Neural progenitor cell (in vitro differentiated cells): ENCODE measurements at regions not wholly inside any gene's neighbourhood (a gene's known extent, or its start where the extent isn't known, plus 50 kb on each side); places are given as distances from the start of the nearest gene placed in this dataset.

Source experiments
- DNase-seq: peaks from one replicate; pipeline ENCODE4 v3.0.0-alpha.2; 2016; ENCODE audit warnings: low spot score
- H2AFZ ChIP-seq: fragments of 200-600 bp; sonication (generic); replicated peaks from 2 replicates; pipeline ENCODE4 v1.6.1; 2016; ENCODE audit warnings: antibody characterized with exemption
- H3F3A ChIP-seq: fragments of 200-600 bp; sonication (generic); 2 replicates; pipeline ENCODE4 v1.6.1; 2016; ENCODE audit warnings: antibody characterized with exemption, low read depth
- H3K27ac ChIP-seq: fragments of 200-600 bp; sonication (generic); 2 replicates; pipeline ENCODE4 v1.5.1; 2016; ENCODE audit warnings: mild to moderate bottlenecking
- H3K27me3 ChIP-seq: fragments of 200-600 bp; sonication (generic); 2 replicates; pipeline ENCODE4 v1.6.1; 2016; ENCODE audit warnings: mild to moderate bottlenecking, moderate library complexity
- H3K36me3 ChIP-seq: fragments of 200-600 bp; sonication (generic); 2 replicates; pipeline ENCODE4 v1.5.1; 2016
- H3K4me1 ChIP-seq: fragments of 200-600 bp; sonication (generic); 2 replicates; pipeline ENCODE4 v1.6.1; 2016; ENCODE audit warnings: mixed run types
- H3K4me2 ChIP-seq: fragments of 200-600 bp; sonication (generic); 2 replicates; pipeline ENCODE4 v1.6.1; 2016
- H3K4me3 ChIP-seq: fragments of 200-600 bp; sonication (generic); 2 replicates; pipeline ENCODE4 v1.5.1; 2016
- H3K79me2 ChIP-seq: fragments of 200-600 bp; sonication (generic); 2 replicates; pipeline ENCODE4 v1.6.1; 2016; ENCODE audit warnings: low read depth
- H3K9ac ChIP-seq: fragments of 200-600 bp; sonication (generic); 2 replicates; pipeline ENCODE4 v1.6.1; 2016
- H3K9me3 ChIP-seq: fragments of 200-600 bp; sonication (generic); 2 replicates; pipeline ENCODE4 v1.5.1; 2016; ENCODE audit warnings: low read depth
- H4K20me1 ChIP-seq: fragments of 200-600 bp; sonication (generic); 2 replicates; pipeline ENCODE4 v1.6.1; 2016; ENCODE audit warnings: low read depth
- H3K27ac Mint-ChIP-seq: 3 replicates; pipeline ENCODE4 v1.8.0; 2021; ENCODE audit warnings: mixed read lengths
- H3K27me3 Mint-ChIP-seq: 2 replicates; pipeline ENCODE4 v1.8.0; 2022; ENCODE audit warnings: low read depth, mild to moderate bottlenecking, inconsistent platforms, moderate library complexity, mixed read lengths; ENCODE audit not compliant: insufficient read depth
- H3K36me3 Mint-ChIP-seq: 3 replicates; pipeline ENCODE4 v1.8.0; 2021; ENCODE audit warnings: mixed read lengths
- H3K4me1 Mint-ChIP-seq: 3 replicates; pipeline ENCODE4 v1.8.0; 2021; ENCODE audit warnings: mixed read lengths
- H3K4me3 Mint-ChIP-seq: 3 replicates; pipeline ENCODE4 v1.8.0; 2021; ENCODE audit warnings: mild to moderate bottlenecking, moderate library complexity, mixed read lengths
- H3K9me3 Mint-ChIP-seq: 3 replicates; pipeline ENCODE4 v1.8.0; 2020; ENCODE audit warnings: mixed read lengths
- CTCF ChIP-seq: fragments of 200-600 bp; sonication (generic); IDR thresholded peaks from 2 replicates; pipeline ENCODE4 v1.5.1; 2017; ENCODE audit warnings: antibody characterized with exemption, mild to moderate bottlenecking
- EZH2 ChIP-seq: fragments of 200-600 bp; sonication (generic); IDR thresholded peaks from 2 replicates; pipeline ENCODE4 v1.6.1; 2017; ENCODE audit warnings: antibody characterized with exemption, mild to moderate bottlenecking, moderate library complexity
- EZH2phosphoT487 ChIP-seq: fragments of 200-600 bp; sonication (generic); IDR thresholded peaks from 2 replicates; pipeline ENCODE4 v1.6.1; 2017; ENCODE audit warnings: antibody characterized with exemption

- Histone ChIP-seq H3K4me1 (no peaks in the 10 kb centered on the region), H3K9ac (no peak overlapping the region), H3K27me3 (no peaks in the 10 kb centered on the region), H3K36me3 (no peaks in the 10 kb centered on the region), H3K4me2 (no peak overlapping the region), H3K27ac (no peak overlapping the region), H2AFZ (no peak overlapping the region), H3F3A (no peaks in the 10 kb centered on the region), H3K79me2 (no peaks in the 10 kb centered on the region), H3K9me3 (no peaks in the 10 kb centered on the region), H3K4me3 (no peak overlapping the region), H4K20me1 (no peaks in the 10 kb centered on the region)
- TF ChIP-seq EZH2phosphoT487 (no peak), CTCF (no peak)
- no peak overlapping the region for H3K4me3 Mint-ChIP-seq
- H3K4me1 Mint-ChIP-seq: peaks cover 6% of the 10 kb centered on the region
- no peaks in the 10 kb centered on the region for H3K9me3 Mint-ChIP-seq
- peaks cover 2% of the 10 kb centered on the region for H3K27me3 Mint-ChIP-seq
- H3K27ac Mint-ChIP-seq: no peak overlapping the region
- no peaks in the 10 kb centered on the region for H3K36me3 Mint-ChIP-seq
- no peak for DNase-seq
Measured at GRCh38 chr2:217727801-217728200, 275.0 kb downstream of the TNS1 start.

DNA sequence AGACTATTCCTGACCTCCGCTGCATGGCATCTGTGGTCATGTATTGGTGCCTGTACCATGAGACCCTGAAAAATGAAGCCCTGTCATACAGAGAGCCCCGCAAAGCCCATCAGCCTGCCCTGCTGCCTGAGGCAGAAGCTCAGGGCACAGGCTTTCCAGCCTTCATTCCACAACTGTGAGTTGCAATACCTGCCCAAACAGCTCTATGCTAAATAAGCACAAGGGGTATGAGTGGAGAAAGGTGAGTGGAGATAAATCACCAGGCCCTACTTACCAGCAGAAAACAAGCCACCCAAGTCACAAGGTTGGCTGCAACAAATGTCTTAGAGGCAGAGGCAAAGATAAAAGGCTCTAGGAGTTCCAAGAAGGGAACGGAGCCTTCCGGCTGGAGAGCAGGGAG is 277.4 kb downstream of the TNS1 start:
- no peaks in the 10 kb centered on the region for H4K20me1 ChIP-seq
- no peaks in the 10 kb centered on the region for H3F3A ChIP-seq
- Mint-ChIP-seq H3K4me3 (no peak overlapping the region), H3K9me3 (no peaks in the 10 kb centered on the region), H3K27me3 (peaks cover 2% of the 10 kb centered on the region), H3K36me3 (no peaks in the 10 kb centered on the region), H3K4me1 (peaks cover 6% of the 10 kb centered on the region), H3K27ac (no peak overlapping the region)
- TF ChIP-seq CTCF (no peak), EZH2 (no peak), EZH2phosphoT487 (no peak)
- no peak overlapping the region for H3K9ac ChIP-seq
- H3K27ac ChIP-seq: no peak overlapping the region
- no peak overlapping the region for H3K4me2 ChIP-seq
- H3K9me3 ChIP-seq: no peaks in the 10 kb centered on the region
- DNase-seq: no peak
- H3K4me3 ChIP-seq: no peak overlapping the region
- no peaks in the 10 kb centered on the region for H3K79me2 ChIP-seq
- no peaks in the 10 kb centered on the region for H3K4me1 ChIP-seq
- no peaks in the 10 kb centered on the region for H3K27me3 ChIP-seq
- H3K36me3 ChIP-seq: peaks cover 3% of the 10 kb centered on the region
- no peak overlapping the region for H2AFZ ChIP-seq

GRCh38 chr2:217724471-217724870 is 278.3 kb downstream of the TNS1 start:
- H3K9me3 ChIP-seq: no peaks in the 10 kb centered on the region
- H3K9ac ChIP-seq: no peak overlapping the region
- no peak overlapping the region for H3K27ac ChIP-seq
- no peak overlapping the region for H3K4me2 ChIP-seq
- Mint-ChIP-seq H3K27me3 (peaks cover 2% of the 10 kb centered on the region), H3K27ac (no peak overlapping the region), H3K4me3 (no peak overlapping the region), H3K4me1 (peaks cover 1% of the 10 kb centered on the region), H3K36me3 (no peaks in the 10 kb centered on the region), H3K9me3 (no peaks in the 10 kb centered on the region)
- H2AFZ ChIP-seq: no peak overlapping the region
- peaks cover 3% of the 10 kb centered on the region for H3K36me3 ChIP-seq
- H3K27me3 ChIP-seq: no peaks in the 10 kb centered on the region
- no peaks in the 10 kb centered on the region for H3K79me2 ChIP-seq
- no peak for DNase-seq
- no peak overlapping the region for H3K4me3 ChIP-seq
- no peak for TF ChIP-seq CTCF
- no peak for TF ChIP-seq EZH2phosphoT487
- no peak for TF ChIP-seq EZH2
- H4K20me1 ChIP-seq: no peaks in the 10 kb centered on the region
- H3F3A ChIP-seq: no peaks in the 10 kb centered on the region
- H3K4me1 ChIP-seq: no peaks in the 10 kb centered on the region

- H3K4me1 ChIP-seq: no peaks in the 10 kb centered on the region
- H3K9me3 ChIP-seq: no peaks in the 10 kb centered on the region
- Mint-ChIP-seq H3K27me3 (no peaks in the 10 kb centered on the region), H3K9me3 (no peaks in the 10 kb centered on the region), H3K4me3 (no peak overlapping the region), H3K36me3 (no peaks in the 10 kb centered on the region), H3K27ac (no peak overlapping the region), H3K4me1 (no peaks in the 10 kb centered on the region)
- no peaks in the 10 kb centered on the region for H4K20me1 ChIP-seq
- H3K9ac ChIP-seq: no peak overlapping the region
- no peak overlapping the region for H3K27ac ChIP-seq
- H3K36me3 ChIP-seq: peaks cover 3% of the 10 kb centered on the region
- no peaks in the 10 kb centered on the region for H3F3A ChIP-seq
- no peak overlapping the region for H3K4me3 ChIP-seq
- H3K27me3 ChIP-seq: no peaks in the 10 kb centered on the region
- H3K4me2 ChIP-seq: no peak overlapping the region
- TF ChIP-seq EZH2 (no peak), EZH2phosphoT487 (no peak), CTCF (no peak)
- DNase-seq: no peak
- H3K79me2 ChIP-seq: no peaks in the 10 kb centered on the region
- no peak overlapping the region for H2AFZ ChIP-seq
Measured at GRCh38 chr2:217723981-217724380, 278.8 kb downstream of the TNS1 start.
